HG02798 (cell line): ENCODE measurements at regions not wholly inside any gene's neighbourhood (a gene's known extent, or its start where the extent isn't known, plus 50 kb on each side); places are given as distances from the start of the nearest gene placed in this dataset.

ENCODE experiments used
- ATAC-seq: cut with Tn5 transposase; IDR thresholded peaks from one replicate; pipeline ENCODE4 v1.9.1; 2021; ENCODE audit warnings: mild to moderate bottlenecking; ENCODE audit not compliant: unreplicated experiment, poor library complexity

DNA sequence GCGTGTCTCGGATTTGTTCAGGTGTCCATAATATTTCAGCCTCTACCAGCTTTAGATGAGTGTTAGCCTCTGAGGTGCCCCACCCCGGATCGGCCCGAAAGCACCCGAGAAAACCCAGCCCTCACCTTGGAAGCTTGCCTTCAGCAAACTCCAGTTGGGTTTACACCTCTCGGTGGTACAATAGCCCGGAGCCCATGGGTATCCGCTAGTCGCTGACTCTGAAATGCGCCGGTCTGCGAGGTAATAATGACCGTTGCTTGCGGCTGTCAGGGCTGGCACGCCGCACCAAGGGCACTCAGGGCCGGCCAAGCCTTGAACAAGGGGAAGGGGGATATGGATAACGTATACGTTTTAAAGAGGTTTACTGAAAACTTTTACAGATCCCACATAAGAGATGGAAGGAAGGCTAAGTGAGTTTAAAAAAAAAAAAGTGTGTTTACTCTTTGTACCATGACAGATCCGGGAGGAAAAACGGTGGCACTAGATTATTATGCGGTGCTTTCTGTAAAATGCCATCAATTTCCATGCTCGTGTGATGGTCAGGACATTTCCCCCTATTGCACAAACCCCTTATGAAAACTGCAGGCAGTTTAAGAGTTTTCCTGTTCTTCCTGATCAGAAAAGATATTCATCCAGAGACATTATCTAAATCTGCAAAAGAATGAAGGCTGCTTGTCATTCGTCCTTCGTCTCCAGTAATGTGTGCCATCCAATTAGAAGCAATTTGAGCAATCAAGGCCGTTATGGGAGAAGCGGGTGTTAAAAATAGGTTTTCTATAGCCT, 124.2 kb downstream of the TMEM161B start:
- ATAC-seq: no peak

DNA sequence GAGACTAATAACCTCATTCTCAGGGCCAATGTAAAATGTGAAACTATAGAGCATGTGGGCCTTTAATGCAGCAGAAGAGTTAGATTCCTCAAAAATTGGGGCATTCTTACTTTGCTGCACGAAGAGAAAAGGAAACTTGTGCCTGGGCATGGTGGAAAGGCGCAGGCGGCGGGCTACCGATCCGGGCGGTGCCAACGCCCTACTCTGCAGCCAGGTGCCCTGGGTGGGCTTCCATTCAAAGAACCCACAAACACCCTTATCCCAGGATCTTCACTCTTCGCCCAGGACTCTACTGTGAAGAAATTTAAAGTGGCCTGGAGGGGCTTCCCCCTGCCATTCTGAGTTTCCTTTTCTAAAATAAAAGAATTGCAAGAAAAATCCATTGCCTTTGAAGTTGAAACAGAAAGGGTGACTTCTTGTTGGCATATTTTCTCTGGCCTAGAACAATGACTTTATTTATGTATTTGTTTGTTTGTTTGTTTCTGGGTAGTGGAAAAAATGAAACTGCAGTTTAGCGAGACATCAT, 124.9 kb downstream of the TMEM161B start:
- no peak for ATAC-seq

DNA sequence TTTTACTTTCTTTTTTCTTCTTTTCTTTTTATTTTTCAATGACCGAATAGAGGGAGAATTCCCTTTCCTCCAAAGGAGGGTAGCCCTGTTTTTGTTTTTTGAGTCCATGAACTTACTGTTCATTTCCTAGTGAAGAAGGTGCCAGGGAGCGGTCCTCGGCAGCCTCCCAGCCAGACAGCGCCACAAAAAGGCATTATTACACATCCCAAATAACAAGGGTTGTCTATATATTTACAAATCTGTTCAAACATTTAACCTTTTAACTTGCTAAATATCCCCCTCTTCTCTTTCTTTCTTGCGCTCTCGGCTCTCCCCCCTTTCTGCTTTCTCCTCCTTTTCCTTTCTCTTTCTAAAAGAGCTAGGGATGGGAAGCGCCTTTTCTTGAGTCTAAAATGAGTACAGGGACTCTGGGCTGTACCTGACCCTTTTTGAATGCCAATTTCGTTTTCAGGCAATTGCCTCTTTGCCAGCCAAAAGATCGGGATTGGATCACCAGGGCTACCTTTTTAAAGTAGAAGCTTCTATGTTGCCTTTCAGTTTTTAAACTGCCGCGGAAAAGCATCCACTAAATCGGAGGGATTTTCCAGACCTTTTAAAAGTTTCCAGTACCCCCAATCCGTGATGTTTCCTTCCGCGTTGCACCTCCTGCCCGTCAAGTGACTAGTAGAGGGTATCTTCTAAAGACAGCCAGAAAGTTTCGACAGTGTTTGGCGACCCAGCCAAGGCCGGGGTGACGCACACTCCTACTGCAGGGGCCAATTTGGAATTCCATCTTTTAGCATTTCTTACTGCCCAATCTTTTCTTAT, 125.6 kb downstream of the TMEM161B start:
- no peak for ATAC-seq

DNA sequence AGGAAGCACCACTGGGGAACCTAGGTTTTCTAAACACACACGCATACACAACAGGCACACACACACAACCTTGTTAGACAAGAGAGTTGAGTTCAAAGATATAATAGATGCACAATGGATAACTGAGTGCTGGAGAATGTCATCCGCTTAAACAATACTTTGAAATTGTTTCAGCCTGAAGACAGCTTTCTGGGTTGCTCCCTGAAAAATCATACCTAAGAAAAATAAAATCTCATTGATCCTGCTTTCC, 126.1 kb downstream of the TMEM161B start:
- no peak for ATAC-seq

DNA sequence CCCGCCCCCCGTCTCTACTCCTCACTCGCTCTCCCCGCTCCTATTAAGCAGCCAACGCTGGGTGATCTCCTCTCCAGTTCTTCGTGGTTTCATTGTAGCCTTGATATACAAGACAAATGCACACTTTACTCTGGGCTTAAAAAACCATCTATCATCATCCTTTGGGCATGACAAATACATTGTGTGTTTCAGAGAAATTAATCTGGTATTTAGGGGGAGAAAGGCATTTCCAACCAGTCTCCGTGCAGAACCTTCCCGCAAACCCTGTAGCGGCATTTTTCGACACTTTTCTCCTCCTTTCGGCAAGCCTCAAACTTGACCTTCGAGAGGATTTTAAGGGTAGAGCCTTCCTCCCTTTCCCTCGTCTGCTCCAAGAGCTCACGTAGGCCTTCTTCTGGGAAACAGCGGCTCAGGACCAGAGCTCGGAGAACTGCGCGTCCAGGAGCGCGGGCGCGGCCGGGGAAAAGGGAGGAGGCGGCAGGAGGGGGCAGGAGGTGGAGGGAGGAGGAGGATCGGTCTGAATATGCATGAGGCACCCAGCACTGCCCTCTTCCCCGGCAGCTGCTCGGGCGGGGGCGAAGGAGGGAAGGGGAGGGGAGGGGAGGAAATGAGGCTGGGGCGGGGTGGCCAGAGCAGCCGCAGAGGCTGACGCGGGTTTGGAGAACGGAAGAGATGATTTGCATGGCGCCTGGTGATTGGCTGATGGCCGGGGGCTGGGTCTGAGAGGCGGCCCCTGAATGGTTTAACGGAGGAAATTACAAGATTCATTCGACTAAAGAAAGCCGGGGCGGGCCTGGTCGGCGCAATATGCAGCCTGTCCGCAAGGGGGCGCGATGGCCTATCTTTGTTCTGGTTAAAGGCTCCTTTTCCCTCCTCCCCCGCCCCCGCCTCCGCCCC, 127.5 kb downstream of the TMEM161B start:
- peak; percentile 90 for ATAC-seq

DNA sequence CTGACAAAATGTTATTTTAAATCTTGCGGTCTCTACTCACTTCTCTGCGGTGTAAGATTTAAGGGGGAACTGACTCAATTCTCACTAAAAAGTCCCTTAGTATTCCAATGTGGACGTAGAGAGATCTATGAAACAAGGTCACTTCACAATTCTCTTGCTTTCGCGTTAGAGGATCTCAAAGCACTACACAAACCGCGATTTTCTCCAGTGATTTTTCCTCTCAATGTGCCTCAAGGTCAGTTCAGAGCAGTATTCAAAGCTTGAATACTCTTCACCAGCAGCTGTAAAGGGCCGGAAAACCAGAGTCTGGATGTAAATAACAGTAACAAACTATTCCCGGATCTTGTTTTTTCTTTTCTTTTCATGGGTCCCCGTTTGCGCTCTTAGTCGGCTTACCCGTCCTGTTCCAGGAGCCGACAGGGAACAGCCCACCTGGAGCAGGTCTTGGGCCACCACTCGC, 128.2 kb downstream of the TMEM161B start:
- no peak for ATAC-seq

DNA sequence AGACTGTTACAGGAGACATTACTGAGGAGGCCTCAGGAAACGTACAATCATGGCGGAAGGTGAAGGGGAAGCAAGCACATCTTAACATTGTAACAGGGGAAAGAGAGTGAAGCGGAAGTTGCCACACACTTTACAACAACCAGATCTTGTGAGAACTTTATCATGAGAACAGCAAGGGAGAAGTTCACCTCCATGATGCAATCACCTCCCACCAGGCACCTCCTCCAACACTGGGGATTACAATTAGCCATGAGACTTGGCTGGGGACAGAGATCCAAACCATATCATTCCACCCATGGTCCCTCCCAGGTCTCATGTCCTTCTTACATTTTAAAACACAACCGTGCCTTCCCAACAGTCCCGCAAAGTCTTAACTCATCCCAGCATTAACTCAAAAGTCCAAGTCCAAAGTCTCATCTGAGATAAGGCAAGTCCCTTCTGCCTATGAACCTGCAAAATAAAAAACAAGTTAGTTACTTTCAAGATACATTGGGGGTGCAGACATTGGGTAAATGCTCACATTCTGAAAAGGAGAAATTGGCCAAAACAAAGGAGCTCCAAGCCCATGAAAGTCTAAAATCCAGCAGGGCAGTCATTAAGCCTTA, 138.3 kb downstream of the TMEM161B start:
- ATAC-seq: no peak

DNA sequence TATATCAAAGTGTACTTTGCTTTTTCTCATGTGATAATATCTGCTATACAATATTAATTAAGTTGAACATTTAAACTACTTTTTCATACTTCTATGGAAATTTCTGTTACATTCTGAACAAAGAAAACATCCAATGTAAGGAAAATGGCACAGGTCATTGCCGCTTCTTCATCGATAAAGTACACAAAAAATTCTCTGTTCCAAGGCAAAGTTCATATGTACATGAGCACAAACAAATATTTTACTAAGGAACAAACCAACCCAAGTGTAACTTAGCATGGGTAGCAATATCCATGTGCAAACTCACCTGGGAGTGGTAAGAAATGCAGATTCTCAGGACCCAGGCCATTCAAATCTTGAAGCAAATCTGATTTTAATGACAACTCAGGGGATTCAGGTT, 139.8 kb downstream of the TMEM161B start:
- ATAC-seq: no peak

DNA sequence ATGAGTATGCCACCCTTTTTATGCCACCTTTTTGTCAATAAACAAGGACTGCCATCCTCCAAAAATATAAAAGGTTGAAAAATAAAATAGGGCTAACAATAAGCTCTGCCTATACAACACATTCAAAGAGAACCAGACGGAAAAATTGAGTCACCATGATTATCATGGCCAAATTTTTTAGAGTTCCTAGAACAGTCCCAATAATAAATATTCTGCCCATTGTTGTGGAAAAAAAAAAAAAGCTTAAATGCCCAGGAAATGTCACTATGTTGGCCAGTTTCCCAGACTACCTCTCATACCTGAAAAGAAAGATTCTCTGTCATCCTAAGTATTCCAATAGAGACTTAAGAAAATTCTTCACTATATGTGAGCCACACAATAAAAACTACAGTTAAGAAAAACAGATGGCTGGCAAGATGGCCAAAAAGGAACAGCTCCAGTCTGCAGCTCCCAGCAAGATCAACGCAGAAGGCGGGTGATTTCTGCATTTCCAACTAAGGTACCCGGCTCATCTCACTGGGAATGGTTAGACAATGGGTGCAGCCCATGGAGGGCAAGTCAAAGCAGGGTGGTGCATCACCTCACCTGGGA, 149.0 kb downstream of the TMEM161B start:
- ATAC-seq: no peak

DNA sequence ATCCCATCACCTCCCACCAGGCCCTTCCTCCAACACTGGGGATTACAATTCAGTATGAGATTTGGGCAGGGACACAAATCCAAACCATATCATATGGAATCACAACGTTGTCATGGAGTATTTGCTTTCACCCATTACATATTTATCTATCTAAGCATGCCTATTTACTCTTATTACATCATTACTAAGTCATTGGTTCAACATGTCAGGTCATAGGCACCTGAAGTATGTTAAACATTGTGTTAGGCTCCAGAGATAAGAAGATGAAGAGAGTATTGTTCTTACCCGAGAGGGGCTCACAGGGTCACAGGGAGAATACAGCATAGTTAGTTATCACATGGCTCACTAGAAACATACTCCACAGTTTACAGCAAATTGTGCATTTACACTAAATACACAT, 150.5 kb downstream of the TMEM161B start:
- no peak for ATAC-seq

DNA sequence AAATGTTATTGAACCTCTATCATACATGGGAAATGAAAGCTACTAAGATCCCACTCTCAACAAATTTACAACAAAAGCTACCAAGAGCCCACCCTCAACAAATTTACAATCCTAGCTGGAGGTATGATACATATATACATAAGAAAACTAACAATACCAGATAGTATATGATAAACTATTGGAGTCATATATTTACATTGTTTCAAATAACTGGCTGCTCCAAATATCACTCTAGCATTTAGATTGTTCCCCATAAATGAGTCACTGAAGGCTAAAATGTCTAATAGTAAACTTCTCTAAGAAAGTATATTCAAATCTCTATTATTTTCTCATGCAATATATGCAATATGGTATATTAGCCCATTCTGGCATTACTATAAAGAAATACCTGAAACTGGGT, 151.1 kb downstream of the TMEM161B start:
- ATAC-seq: no peak

DNA sequence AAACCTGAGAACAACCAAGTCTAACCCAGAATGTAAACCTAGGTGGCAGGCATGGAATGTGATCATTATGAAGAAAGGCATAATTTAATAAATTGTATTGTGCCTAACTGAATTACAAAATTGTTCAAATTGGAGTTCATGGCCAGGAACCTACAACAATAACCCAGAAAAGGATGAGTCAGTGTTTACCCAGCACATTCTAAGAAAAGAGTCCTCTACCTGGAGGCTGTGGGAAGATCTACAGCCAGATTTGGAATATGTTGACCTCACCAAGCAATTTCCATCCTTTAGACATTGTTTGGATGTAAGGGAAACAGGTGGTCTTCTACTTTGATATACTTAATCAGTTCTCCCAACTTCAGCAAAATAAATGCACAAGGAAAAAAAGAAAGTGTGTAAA, 152.2 kb downstream of the TMEM161B start:
- no peak for ATAC-seq

DNA sequence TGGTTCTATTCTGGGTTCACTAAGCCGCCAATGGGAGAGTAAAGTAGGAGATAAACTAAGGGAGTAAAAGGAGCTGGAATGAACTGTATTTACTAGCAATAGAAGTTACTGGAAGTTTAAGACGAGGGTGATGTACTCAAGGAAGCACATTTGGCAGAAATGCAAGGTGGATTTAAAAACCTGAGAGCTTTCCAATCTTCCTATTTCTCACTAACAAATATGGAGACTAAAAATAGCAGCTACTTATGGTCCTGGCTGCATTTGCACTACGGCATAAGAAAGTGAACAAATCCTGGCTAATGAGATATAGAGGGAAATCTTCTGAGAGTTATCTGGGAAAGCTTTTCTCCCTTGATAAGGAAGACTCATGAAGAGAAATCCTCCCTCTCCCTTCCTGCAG, 153.4 kb downstream of the TMEM161B start:
- ATAC-seq: no peak

DNA sequence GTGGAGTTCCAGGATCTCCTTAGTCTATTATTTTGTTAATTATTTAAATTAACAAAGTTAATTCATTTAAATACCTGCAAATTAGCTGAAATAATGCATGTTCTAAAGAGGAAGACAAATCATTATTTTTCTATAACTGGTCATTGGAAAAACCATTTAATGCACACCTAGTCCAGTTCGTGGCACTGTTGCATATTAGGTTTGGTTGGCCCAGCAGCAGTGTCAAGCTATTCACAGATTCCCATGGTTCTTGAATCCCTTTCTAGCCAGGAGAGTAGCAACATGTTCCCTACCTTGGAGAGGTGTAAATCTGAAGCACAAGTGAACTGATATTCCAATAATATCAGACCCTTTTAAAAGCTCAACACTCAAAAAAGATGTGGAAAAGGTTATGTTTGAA, 155.2 kb downstream of the TMEM161B start:
- no peak for ATAC-seq

DNA sequence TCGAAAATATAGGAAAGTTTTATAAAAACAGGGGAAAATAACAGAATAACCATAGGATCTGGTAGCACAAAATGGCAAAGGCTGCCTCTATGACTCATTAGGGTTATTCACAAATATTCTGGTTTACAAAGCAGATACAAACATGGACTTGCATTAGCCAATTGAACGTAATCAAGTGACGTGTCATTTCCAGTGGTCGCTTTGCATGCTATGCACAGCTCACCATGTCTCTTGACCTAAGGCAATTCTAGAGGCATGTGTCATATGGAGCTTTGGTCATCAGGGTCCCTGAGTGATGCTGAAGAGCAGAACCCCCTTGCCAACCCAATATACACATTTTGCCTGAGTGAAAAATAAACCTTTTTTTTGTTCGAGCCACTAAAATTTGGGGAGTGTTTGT, 158.8 kb downstream of the TMEM161B start:
- no peak for ATAC-seq

DNA sequence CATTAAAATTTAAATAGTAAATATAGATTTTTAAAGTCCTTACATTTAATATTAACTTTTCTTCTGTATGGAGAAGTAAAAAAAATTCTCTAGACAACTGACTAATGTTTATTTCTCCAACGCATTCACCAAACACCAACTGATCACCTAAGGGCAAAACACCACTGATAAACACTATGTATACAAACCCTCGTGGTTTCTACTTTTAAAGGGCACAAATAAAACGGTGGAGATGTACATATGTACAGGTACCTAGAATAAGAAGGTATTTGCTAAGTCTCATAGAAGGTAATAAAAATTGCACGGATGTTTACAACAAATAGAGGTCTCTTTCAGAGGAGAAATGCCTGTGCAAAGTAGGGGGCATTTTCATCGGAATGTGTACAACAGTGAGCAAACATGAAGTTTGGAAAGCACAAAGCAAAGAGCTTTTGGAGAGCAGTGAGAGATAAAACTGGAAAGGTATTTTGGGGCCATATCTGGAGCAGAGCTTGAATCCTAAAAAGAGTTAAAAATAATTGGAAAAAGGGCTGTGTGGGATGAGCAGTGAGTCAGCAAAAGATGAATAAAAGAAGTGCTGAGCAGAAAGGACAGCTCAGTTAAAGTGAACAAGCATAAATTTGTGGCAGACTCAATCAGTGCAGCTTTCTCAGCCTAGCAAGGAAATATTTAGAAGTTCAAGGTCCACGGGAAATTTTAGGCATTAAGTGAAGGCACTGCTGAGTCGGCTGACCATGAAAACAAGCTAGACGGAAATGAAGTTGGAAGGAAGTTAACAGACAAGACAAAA, 160.0 kb downstream of the TMEM161B start:
- no peak for ATAC-seq

DNA sequence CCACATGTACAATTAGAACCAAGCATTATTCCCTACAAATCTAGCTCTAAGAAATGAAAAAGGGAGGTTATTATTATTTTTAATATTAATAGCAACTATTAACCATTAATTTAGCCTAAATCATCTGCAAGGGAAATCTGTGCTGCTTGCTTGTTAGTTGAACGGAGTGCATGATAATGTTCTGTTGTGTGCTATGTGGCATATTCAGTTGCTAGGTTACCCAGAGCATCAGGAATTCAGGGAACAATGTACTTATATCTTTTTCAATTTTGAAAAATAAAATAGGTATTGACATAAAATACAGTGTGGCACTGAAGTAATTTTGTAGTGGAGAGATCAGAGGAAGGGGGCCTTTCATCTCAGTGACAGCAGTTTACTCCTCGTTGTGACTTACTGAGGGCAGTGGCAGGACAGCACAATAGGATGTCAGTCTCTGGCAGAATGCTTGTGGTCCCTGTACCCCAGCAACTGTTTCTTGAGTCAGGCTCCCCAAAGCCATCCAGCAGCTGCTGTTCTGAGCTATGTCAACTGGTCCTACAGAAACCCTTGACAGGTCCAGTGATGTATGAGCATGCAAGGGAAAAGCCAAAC, 173.6 kb downstream of the TMEM161B start:
- ATAC-seq: no peak

DNA sequence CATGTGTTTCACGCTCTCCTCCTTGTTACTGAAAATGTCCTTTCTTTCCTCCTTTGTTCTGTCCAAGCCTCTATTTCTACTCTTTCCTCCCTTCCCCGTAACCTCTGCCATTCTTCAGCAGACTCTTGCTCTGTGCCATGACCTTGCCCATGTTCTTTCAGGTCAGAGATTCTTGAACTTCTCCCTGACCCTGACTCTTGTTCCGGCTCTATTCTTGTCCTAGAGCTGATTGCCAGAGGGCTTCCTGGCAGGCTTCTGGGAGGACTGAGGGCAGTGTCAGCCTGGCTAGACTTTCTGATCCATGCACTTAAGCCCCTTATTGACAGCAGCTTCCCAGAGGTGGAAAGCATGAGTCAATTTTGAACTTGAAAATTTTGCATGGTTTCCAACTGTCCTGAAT, 174.2 kb downstream of the TMEM161B start:
- no peak for ATAC-seq

DNA sequence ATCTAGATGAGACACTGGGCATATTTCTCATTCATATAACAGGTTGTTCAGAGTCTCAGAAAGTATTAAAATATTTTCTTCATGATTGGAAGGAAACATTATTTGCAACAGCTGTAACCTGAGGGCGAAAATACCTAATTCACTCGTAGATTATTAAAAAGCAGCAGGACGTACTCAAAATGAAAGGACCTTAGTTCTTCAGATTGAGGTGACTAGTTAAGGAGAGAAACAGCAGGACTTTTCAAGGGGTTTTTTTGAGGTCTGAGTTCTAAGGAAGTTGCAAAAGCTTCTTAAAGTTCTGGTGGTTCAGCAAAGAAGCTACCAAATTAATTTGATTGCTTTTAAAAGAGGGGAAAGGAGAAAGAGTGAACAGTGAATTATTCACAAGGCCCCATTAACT, 174.9 kb downstream of the TMEM161B start:
- no peak for ATAC-seq
